SJCRH30 (cell line): ENCODE measurements at regions not wholly inside any gene's neighbourhood (a gene's known extent, or its start where the extent isn't known, plus 50 kb on each side); places are given as distances from the start of the nearest gene placed in this dataset.

Experiments used
- DNase-seq, 2 experiments: peaks; one replicate each; pipeline ENCODE4 v3.0.0-alpha.2; 2015 to 2020
- H3K27ac ChIP-seq: fragments of 250-450 bp; sonication (Bioruptor Pico); 2 replicates; pipeline ENCODE4 v1.5.1; 2020; ENCODE audit warnings: mild to moderate bottlenecking, moderate library complexity
- H3K27me3 ChIP-seq: fragments of 250-450 bp; sonication (Bioruptor Pico); 2 replicates; pipeline ENCODE4 v1.5.1; 2020; ENCODE audit warnings: mild to moderate bottlenecking, moderate library complexity
- H3K36me3 ChIP-seq: fragments of 250-450 bp; sonication (Bioruptor Pico); 2 replicates; pipeline ENCODE4 v1.5.1; 2020; ENCODE audit warnings: mild to moderate bottlenecking, moderate library complexity
- H3K4me1 ChIP-seq: fragments of 250-450 bp; sonication (Bioruptor Pico); 2 replicates; pipeline ENCODE4 v1.5.1; 2020; ENCODE audit warnings: mild to moderate bottlenecking, moderate library complexity
- H3K4me3 ChIP-seq: fragments of 250-450 bp; sonication (Bioruptor Pico); 2 replicates; pipeline ENCODE4 v1.5.1; 2020; ENCODE audit warnings: mild to moderate bottlenecking, moderate library complexity
- H3K9me3 ChIP-seq: fragments of 250-450 bp; sonication (Bioruptor Pico); replicated peaks from 2 replicates; pipeline ENCODE4 v1.5.1; 2020; ENCODE audit warnings: mild to moderate bottlenecking, moderate library complexity

- H3K4me1 ChIP-seq = no peaks in the 10 kb centered on the region
- no peaks in the 10 kb centered on the region for H3K9me3 ChIP-seq
- no peak overlapping the region for H3K27ac ChIP-seq
- H3K36me3 ChIP-seq = no peaks in the 10 kb centered on the region
- H3K4me3 ChIP-seq = no peak overlapping the region
- H3K27me3 ChIP-seq = no peaks in the 10 kb centered on the region
- peak in 1 of 2 experiments; percentile 23 for DNase-seq
Measured at GRCh38 chr7:128164061-128164954, 76.8 kb upstream of the LEP start.

GRCh38 chr7:128164955-128165670 lies 76.0 kb upstream of the LEP start:
- no peak overlapping the region for H3K27ac ChIP-seq
- no peaks in the 10 kb centered on the region for H3K9me3 ChIP-seq
- no peaks in the 10 kb centered on the region for H3K36me3 ChIP-seq
- no peak overlapping the region for H3K4me3 ChIP-seq
- H3K27me3 ChIP-seq = no peaks in the 10 kb centered on the region
- no peak for DNase-seq
- H3K4me1 ChIP-seq = no peaks in the 10 kb centered on the region

- Histone ChIP-seq H3K36me3 (no peaks in the 10 kb centered on the region), H3K27ac (no peak overlapping the region), H3K4me3 (no peak overlapping the region), H3K9me3 (no peaks in the 10 kb centered on the region), H3K4me1 (no peaks in the 10 kb centered on the region), H3K27me3 (no peaks in the 10 kb centered on the region)
- DNase-seq = no peak
Measured at GRCh38 chr7:128165927-128166420, 75.1 kb upstream of the LEP start.

DNA sequence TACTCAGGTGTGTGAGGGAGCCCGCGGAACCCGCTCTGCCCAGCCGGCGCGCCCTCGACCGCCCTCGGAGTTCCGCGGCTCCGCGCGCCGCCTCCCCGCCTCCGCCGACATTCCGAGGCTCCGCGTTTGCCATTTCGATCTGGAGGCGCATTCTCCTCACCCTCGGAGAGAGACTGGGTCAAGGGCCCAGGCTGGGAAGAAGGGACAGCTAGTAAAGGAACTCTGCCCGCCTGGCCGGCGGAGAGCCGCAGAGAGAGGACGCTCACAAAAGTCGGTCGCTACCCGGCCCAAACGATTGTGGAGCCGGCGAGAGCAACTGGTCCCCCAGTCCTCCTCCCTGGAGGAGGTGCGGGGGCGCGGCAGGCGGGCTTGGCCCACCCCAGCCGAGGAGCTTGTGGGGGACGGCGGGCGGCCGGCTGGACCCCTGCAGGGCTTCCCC lies 74.5 kb upstream of the LEP start:
- no peak overlapping the region for H3K4me3 ChIP-seq
- no peaks in the 10 kb centered on the region for H3K4me1 ChIP-seq
- H3K9me3 ChIP-seq = no peaks in the 10 kb centered on the region
- H3K27me3 ChIP-seq = no peaks in the 10 kb centered on the region
- no peak for DNase-seq
- H3K36me3 ChIP-seq = no peaks in the 10 kb centered on the region
- H3K27ac ChIP-seq = no peak overlapping the region

- DNase-seq = peak in 1 of 2 experiments; percentile 22
- H3K27ac ChIP-seq = no peak overlapping the region
- no peaks in the 10 kb centered on the region for H3K9me3 ChIP-seq
- no peaks in the 10 kb centered on the region for H3K36me3 ChIP-seq
- no peaks in the 10 kb centered on the region for H3K27me3 ChIP-seq
- peak overlapping the region; percentile 18; the same call in 1 of the 2 replicates for H3K4me3 ChIP-seq
- H3K4me1 ChIP-seq = no peaks in the 10 kb centered on the region
Measured at GRCh38 chr7:128167042-128167701, 73.9 kb upstream of the LEP start.

GRCh38 chr7:128167791-128168666 lies 73.0 kb upstream of the LEP start:
- H3K4me1 ChIP-seq = no peaks in the 10 kb centered on the region
- H3K27ac ChIP-seq = no peak overlapping the region
- no peaks in the 10 kb centered on the region for H3K9me3 ChIP-seq
- no peaks in the 10 kb centered on the region for H3K27me3 ChIP-seq
- no peak overlapping the region for H3K4me3 ChIP-seq
- no peak for DNase-seq
- no peaks in the 10 kb centered on the region for H3K36me3 ChIP-seq

- Histone ChIP-seq H3K27ac (no peak overlapping the region), H3K4me1 (no peaks in the 10 kb centered on the region), H3K4me3 (no peak overlapping the region), H3K36me3 (no peaks in the 10 kb centered on the region), H3K9me3 (no peaks in the 10 kb centered on the region), H3K27me3 (0 out of 2 replicates have a peak, but pooled peaks cover under 1% of the 10 kb centered on the region)
- peak; percentile 41 to 53 for DNase-seq
Measured at GRCh38 chr7:128168667-128169210, 72.3 kb upstream of the LEP start.

DNA sequence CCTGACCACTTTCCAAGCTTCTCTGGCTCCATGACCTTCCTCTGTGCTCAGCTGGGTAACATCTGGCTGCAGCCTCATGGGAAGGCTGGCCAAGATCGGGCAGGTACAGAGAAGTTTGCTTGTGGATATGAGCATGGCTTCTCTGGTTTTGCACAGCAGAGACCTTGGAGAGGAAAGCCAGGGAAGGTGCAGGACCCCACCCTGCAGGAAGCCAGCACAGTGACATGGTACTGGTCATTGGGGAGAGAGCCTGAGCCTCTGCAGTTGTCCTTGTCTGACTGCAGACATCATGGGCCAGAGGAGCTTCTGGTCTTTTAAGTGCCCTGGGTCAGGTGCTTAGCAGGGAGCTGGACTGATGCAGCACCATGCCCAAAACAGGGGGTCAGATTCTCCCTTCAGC lies 70.6 kb upstream of the LEP start:
- Histone ChIP-seq H3K27me3 (peaks cover 11% of the 10 kb centered on the region; the same call in 1 of the 2 replicates), H3K9me3 (no peaks in the 10 kb centered on the region)

GRCh38 chr7:128171342-128171918 lies 69.6 kb upstream of the LEP start:
- no peak overlapping the region for H3K4me3 ChIP-seq
- DNase-seq = no peak
- no peaks in the 10 kb centered on the region for H3K4me1 ChIP-seq
- H3K36me3 ChIP-seq = no peaks in the 10 kb centered on the region
- H3K27ac ChIP-seq = no peak overlapping the region
- no peaks in the 10 kb centered on the region for H3K9me3 ChIP-seq
- H3K27me3 ChIP-seq = peaks cover 11% of the 10 kb centered on the region; the same call in 1 of the 2 replicates

More for the DNA sequence above, 70.6 kb upstream of the LEP start:
- Histone ChIP-seq H3K4me3 (no peak overlapping the region), H3K4me1 (no peaks in the 10 kb centered on the region), H3K36me3 (no peaks in the 10 kb centered on the region), H3K27ac (no peak overlapping the region)
- no peak for DNase-seq

- Histone ChIP-seq H3K4me3 (no peak overlapping the region), H3K9me3 (no peaks in the 10 kb centered on the region), H3K36me3 (no peaks in the 10 kb centered on the region), H3K27ac (no peak overlapping the region), H3K4me1 (no peaks in the 10 kb centered on the region), H3K27me3 (peaks cover 11% of the 10 kb centered on the region; the same call in 1 of the 2 replicates)
- no peak for DNase-seq
Measured at GRCh38 chr7:128172151-128172550, 68.9 kb upstream of the LEP start.

GRCh38 chr7:128172963-128173362 lies 68.1 kb upstream of the LEP start:
- no peak for DNase-seq
- Histone ChIP-seq H3K27ac (no peak overlapping the region), H3K9me3 (no peaks in the 10 kb centered on the region), H3K27me3 (peaks cover 11% of the 10 kb centered on the region; the same call in 1 of the 2 replicates), H3K4me3 (no peak overlapping the region), H3K36me3 (no peaks in the 10 kb centered on the region), H3K4me1 (no peaks in the 10 kb centered on the region)

GRCh38 chr7:128174386-128174785 lies 66.7 kb upstream of the LEP start:
- no peak overlapping the region for H3K27ac ChIP-seq
- peaks cover 20% of the 10 kb centered on the region; the same call in 1 of the 2 replicates for H3K27me3 ChIP-seq
- no peaks in the 10 kb centered on the region for H3K4me1 ChIP-seq
- no peaks in the 10 kb centered on the region for H3K9me3 ChIP-seq
- DNase-seq = no peak
- no peaks in the 10 kb centered on the region for H3K36me3 ChIP-seq
- no peak overlapping the region for H3K4me3 ChIP-seq

DNA sequence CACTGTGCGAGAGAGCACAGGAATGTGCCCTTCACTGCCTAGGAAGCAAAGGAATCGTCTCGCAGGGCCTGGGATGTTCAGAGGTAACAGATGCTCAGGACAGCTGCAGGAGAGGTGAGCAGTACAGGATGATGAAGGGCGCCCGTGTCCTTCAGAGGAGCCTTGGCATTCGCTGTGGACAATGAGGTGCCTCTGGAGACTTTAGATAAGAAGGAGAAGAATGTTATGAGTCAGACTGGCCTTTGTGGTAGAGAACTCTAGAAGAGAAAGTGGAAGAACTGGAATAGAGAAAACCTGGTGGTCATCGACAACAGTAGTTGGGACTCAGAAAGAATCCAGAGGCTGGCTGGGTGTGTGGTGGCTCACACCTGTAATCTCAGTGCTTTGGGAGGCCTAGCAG lies 64.4 kb upstream of the LEP start:
- no peak for DNase-seq
- Histone ChIP-seq H3K9me3 (no peaks in the 10 kb centered on the region), H3K4me3 (no peak overlapping the region), H3K27ac (no peak overlapping the region), H3K36me3 (no peaks in the 10 kb centered on the region), H3K27me3 (peaks cover 26% of the 10 kb centered on the region; the same call in 1 of the 2 replicates), H3K4me1 (no peaks in the 10 kb centered on the region)
